OCI-LY3 (cell line): ENCODE measurements at regions not wholly inside any gene's neighbourhood (a gene's known extent, or its start where the extent isn't known, plus 50 kb on each side); places are given as distances from the start of the nearest gene placed in this dataset.

Experiments used
- H2AFZ ChIP-seq: fragments of 200-600, 300-600 bp; shearing (Covaris generic); 2 replicates; pipeline ENCODE4 v1.6.0; 2014; ENCODE audit warnings: antibody characterized with exemption, low read depth, low read length
- H3K27ac ChIP-seq: fragments of 200-600, 300-600 bp; sonication (generic); 2 replicates; pipeline ENCODE4 v1.5.1; 2014; ENCODE audit warnings: mild to moderate bottlenecking, low read length, moderate library complexity, mixed read lengths
- H3K27me3 ChIP-seq: fragments of 200-600, 300-600 bp; sonication (generic); 2 replicates; pipeline ENCODE4 v1.6.1; 2014; ENCODE audit warnings: low read depth, low read length, mixed read lengths
- H3K36me3 ChIP-seq: fragments of 200-600, 300-600 bp; sonication (generic); replicated peaks from 2 replicates; pipeline ENCODE3; 2014; ENCODE audit warnings: low read depth, low read length, mixed read lengths
- H3K4me1 ChIP-seq: fragments of 300-600, 200-600 bp; sonication (generic); 2 replicates; pipeline ENCODE4 v1.6.1; 2014; ENCODE audit warnings: low read length, mixed read lengths
- H3K4me2 ChIP-seq: fragments of 200-600, 300-600 bp; sonication (generic); 2 replicates; pipeline ENCODE4 v1.6.1; 2014; ENCODE audit warnings: low read length, mixed read lengths
- H3K4me3 ChIP-seq: fragments of 300-600, 200-600 bp; sonication (generic); 2 replicates; pipeline ENCODE4 v1.5.1; 2014; ENCODE audit warnings: antibody characterized with exemption, mild to moderate bottlenecking, low read length, moderate library complexity
- H3K79me2 ChIP-seq: fragments of 300-600, 200-600 bp; shearing (Covaris generic); 2 replicates; pipeline ENCODE4 v1.6.1; 2014; ENCODE audit warnings: mild to moderate bottlenecking, low read length, mixed read lengths
- H3K9ac ChIP-seq: fragments of 300-600, 200-600 bp; shearing (Covaris generic); 2 replicates; pipeline ENCODE4 v1.6.0; 2014; ENCODE audit warnings: mild to moderate bottlenecking, low read length, moderate library complexity
- H3K9me3 ChIP-seq: fragments of 200-600, 300-600 bp; shearing (Covaris generic); 2 replicates; pipeline ENCODE4 v1.6.1; 2014; ENCODE audit warnings: low read length, mixed read lengths; ENCODE audit not compliant: insufficient read depth
- H4K20me1 ChIP-seq: fragments of 200-600, 300-600 bp; sonication (generic); 2 replicates; pipeline ENCODE4 v1.6.1; 2016; ENCODE audit warnings: low read length, mixed read lengths; ENCODE audit not compliant: insufficient read depth
- CTCF ChIP-seq: fragments of 200-600, 300-600 bp; sonication (generic); IDR thresholded peaks from 2 replicates; pipeline ENCODE4 v1.5.1; 2014; ENCODE audit warnings: antibody characterized with exemption, low read length, low read depth
- EZH2phosphoT487 ChIP-seq: fragments of 200-600 bp; shearing (Covaris generic); IDR thresholded peaks from 2 replicates; pipeline ENCODE4 v1.6.1; 2018; ENCODE audit warnings: antibody characterized with exemption, mixed run types, low read depth

GRCh38 chr10:121310151-121310711 is 288.0 kb downstream of the FGFR2 start:
- no peak overlapping the region for H3K9ac ChIP-seq

GRCh38 chr10:121311812-121312443 is 286.3 kb downstream of the FGFR2 start:
- Histone ChIP-seq H3K4me2 (no peak overlapping the region), H3K27me3 (no peaks in the 10 kb centered on the region), H2AFZ (no peak overlapping the region), H3K9ac (no peak overlapping the region), H3K4me3 (no peak overlapping the region), H3K4me1 (peaks cover 18% of the 10 kb centered on the region), H3K9me3 (no peaks in the 10 kb centered on the region), H4K20me1 (no peaks in the 10 kb centered on the region), H3K79me2 (no peaks in the 10 kb centered on the region), H3K36me3 (no peaks in the 10 kb centered on the region), H3K27ac (no peak overlapping the region)
- TF ChIP-seq CTCF (no peak), EZH2phosphoT487 (no peak)

More at GRCh38 chr10:121310151-121310711, 288.0 kb downstream of the FGFR2 start:
- Histone ChIP-seq H3K4me1 (peaks cover 18% of the 10 kb centered on the region), H4K20me1 (no peaks in the 10 kb centered on the region), H3K4me3 (no peak overlapping the region), H3K27ac (no peak overlapping the region), H2AFZ (no peak overlapping the region), H3K27me3 (peaks cover under 1% of the 10 kb centered on the region; the same call in 1 of the 2 replicates), H3K79me2 (no peaks in the 10 kb centered on the region), H3K9me3 (no peaks in the 10 kb centered on the region), H3K4me2 (no peak overlapping the region), H3K36me3 (no peaks in the 10 kb centered on the region)
- TF ChIP-seq EZH2phosphoT487 (no peak), CTCF (no peak)

GRCh38 chr10:121312587-121312986 is 285.7 kb downstream of the FGFR2 start:
- H3K79me2 ChIP-seq = no peaks in the 10 kb centered on the region
- TF ChIP-seq CTCF (no peak), EZH2phosphoT487 (no peak)
- H4K20me1 ChIP-seq = no peaks in the 10 kb centered on the region
- H2AFZ ChIP-seq = no peak overlapping the region
- H3K9ac ChIP-seq = no peak overlapping the region
- H3K4me1 ChIP-seq = peaks cover 18% of the 10 kb centered on the region
- H3K4me2 ChIP-seq = no peak overlapping the region
- H3K9me3 ChIP-seq = no peaks in the 10 kb centered on the region
- no peaks in the 10 kb centered on the region for H3K27me3 ChIP-seq
- H3K27ac ChIP-seq = no peak overlapping the region
- no peak overlapping the region for H3K4me3 ChIP-seq
- no peaks in the 10 kb centered on the region for H3K36me3 ChIP-seq

- Histone ChIP-seq H4K20me1 (no peaks in the 10 kb centered on the region), H3K27ac (no peak overlapping the region), H3K36me3 (no peaks in the 10 kb centered on the region), H3K4me3 (no peak overlapping the region), H3K79me2 (no peaks in the 10 kb centered on the region), H3K9me3 (no peaks in the 10 kb centered on the region), H2AFZ (no peak overlapping the region), H3K4me2 (no peak overlapping the region), H3K4me1 (peaks cover 18% of the 10 kb centered on the region), H3K9ac (no peak overlapping the region), H3K27me3 (no peaks in the 10 kb centered on the region)
- TF ChIP-seq EZH2phosphoT487 (no peak), CTCF (0 out of 2 replicates have a peak, but pooled peaks have one; percentile 6)
Observed at GRCh38 chr10:121313119-121313875, 284.9 kb downstream of the FGFR2 start.
